NCI-H2029 (cell line): ENCODE measurements at regions not wholly inside any gene's neighbourhood (a gene's known extent, or its start where the extent isn't known, plus 50 kb on each side); places are given as distances from the start of the nearest gene placed in this dataset.

Experiments
- DNase-seq: peaks from one replicate; lab custom pipeline; 2025; lab: John Stamatoyannopoulos, UW

- no peak for DNase-seq
These were observed 421.4 kb upstream of the B3GALT2 start for GRCh38 chr1:193607787-193608186.

- DNase-seq = no peak
These were observed 419.6 kb upstream of the B3GALT2 start for GRCh38 chr1:193606035-193606434.

GRCh38 chr1:193602705-193603104 is 416.3 kb upstream of the B3GALT2 start:
- no peak for DNase-seq

- no peak for DNase-seq
These were observed 406.9 kb upstream of the B3GALT2 start for GRCh38 chr1:193593147-193593885.

GRCh38 chr1:193592317-193592716 is 405.9 kb upstream of the B3GALT2 start:
- no peak for DNase-seq

- DNase-seq = peak; percentile 20
These were observed 403.7 kb upstream of the B3GALT2 start for GRCh38 chr1:193590102-193590501.

- peak; percentile 7 for DNase-seq
These were observed 403.2 kb upstream of the B3GALT2 start for GRCh38 chr1:193589597-193590040.

GRCh38 chr1:193588311-193589082 is 402.1 kb upstream of the B3GALT2 start:
- DNase-seq = no peak

- no peak for DNase-seq
These were observed 398.4 kb upstream of the B3GALT2 start for GRCh38 chr1:193584731-193585239.

GRCh38 chr1:193581341-193581740 is 394.9 kb upstream of the B3GALT2 start:
- no peak for DNase-seq

GRCh38 chr1:193580419-193580818 is 394.0 kb upstream of the B3GALT2 start:
- no peak for DNase-seq

GRCh38 chr1:193579323-193579722 is 392.9 kb upstream of the B3GALT2 start:
- DNase-seq = no peak

GRCh38 chr1:193574913-193575312 is 388.5 kb upstream of the B3GALT2 start:
- no peak for DNase-seq

- no peak for DNase-seq
These were observed 383.5 kb upstream of the B3GALT2 start for GRCh38 chr1:193569983-193570269.

GRCh38 chr1:193569096-193569982 is 382.9 kb upstream of the B3GALT2 start:
- no peak for DNase-seq

GRCh38 chr1:193568512-193568911 is 382.1 kb upstream of the B3GALT2 start:
- no peak for DNase-seq

GRCh38 chr1:193567937-193568336 is 381.5 kb upstream of the B3GALT2 start:
- no peak for DNase-seq

GRCh38 chr1:193566735-193567134 is 380.3 kb upstream of the B3GALT2 start:
- no peak for DNase-seq

GRCh38 chr1:193565971-193566577 is 379.7 kb upstream of the B3GALT2 start:
- no peak for DNase-seq

GRCh38 chr1:193562121-193562520 is 375.7 kb upstream of the B3GALT2 start:
- DNase-seq = no peak

GRCh38 chr1:193558491-193559028 is 372.1 kb upstream of the B3GALT2 start:
- no peak for DNase-seq
